Inflammatory macrophage treated with lipopolysaccharide for 1 hour (primary cell): ENCODE measurements at regions not wholly inside any gene's neighbourhood (a gene's known extent, or its start where the extent isn't known, plus 50 kb on each side); places are given as distances from the start of the nearest gene placed in this dataset.
"Not testable (repeated sequence)": the region's sequence is repeated elsewhere in the genome, so short reads cannot be mapped to it uniquely, and the experiment has no call there.

Experiments used
- DNase-seq, 2 donors: peaks; one replicate each; pipeline ENCODE4 v3.0.0-alpha.2; 2020 to 2022

DNA sequence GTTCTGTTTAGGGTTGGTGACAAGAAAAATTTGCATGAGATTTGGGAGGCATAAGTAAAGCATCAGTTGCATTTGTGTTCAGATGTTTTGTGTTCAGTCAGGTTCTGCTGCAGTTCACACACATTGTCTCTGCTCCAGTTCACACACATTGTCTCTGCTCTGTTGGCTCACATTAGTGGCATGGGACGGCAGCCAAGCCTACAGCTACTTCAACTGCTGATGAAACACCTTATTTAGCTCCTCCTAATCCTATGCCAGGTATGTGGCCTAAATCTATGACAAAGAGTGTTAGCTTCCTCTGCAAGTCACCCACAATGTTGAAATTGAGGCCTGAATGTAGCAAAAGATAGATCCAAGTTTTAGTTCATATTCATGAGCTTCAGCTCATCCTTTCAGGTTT, 278.1 kb upstream of the SYNCRIP start:
- DNase-seq, result no peak

DNA sequence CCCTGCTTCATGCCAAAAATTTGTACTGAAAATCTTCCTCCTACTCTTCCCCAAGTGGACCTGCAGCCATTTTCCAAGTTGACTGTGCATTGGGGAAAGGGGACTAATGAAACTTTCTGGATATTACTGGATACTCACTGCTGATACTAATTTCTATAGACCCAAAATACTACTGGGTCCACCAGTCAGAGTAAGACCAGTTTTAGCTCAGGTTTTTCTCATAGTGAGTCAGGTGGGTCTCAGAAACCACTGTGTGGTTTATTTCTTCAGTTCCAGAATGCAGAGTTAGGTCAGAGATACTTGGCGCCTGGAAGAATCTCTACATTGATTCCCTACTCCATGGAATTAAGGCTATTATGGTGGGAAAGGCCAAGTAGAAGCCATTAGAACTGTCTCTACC, 274.8 kb upstream of the SYNCRIP start:
- no peak for DNase-seq

DNA sequence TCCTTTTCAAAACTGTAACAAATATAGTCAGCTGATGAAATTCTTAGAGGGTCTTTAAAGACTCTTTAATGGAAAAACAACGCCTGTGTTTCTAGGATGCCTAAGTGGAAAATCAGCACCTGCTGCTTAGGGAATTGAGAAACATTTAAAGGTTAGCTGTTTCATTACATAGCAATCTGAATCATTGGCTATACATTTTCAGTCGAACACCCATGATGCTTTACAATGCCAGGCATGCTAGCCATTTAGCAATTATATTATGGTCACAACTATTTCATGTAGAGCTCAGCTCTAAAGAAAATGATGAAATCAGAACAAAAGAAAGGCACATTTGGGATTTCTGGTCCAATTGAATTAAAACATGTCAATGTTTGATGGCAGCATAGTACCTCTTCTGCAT, 270.3 kb upstream of the SYNCRIP start:
- no peak for DNase-seq

DNA sequence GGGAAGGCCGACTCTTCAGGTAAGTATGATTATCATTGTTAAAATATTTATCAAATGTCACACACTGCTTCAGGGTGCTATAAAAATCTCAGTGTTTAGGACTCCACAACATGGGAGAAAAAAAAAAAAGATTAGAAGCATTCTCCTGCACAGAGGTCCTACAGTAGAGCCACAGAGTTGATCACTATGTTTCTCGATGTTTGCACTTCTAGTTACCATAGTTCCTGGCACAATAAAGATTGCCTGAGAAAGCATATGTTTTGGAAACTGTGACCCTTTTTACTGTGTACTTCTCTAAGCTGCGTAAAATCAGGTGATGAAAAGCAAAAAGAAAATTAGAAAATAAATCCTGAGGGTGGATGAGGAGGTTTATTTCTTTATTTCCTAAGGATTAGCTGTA, 269.9 kb upstream of the SYNCRIP start:
- no peak for DNase-seq

DNA sequence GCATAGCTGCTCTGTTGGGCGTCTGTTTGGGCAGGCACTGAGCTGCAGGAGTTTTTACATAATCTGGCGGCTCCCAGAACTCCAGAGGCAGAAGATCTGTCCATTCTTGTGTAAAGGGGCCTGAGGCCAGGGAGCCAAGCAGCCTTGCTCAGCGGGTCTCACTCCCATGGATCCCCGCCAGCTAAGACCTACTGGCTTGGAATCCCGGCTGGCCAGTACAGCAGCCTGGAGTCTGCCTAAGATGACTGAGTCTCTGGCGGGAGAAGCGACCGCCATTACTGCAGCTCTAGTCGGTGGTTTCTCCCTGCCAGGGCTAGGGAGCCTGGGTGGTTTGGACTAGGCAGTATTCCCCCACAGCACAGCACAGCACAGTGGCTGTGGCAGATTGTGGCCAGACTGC, 268.4 kb upstream of the SYNCRIP start:
- no peak for DNase-seq

DNA sequence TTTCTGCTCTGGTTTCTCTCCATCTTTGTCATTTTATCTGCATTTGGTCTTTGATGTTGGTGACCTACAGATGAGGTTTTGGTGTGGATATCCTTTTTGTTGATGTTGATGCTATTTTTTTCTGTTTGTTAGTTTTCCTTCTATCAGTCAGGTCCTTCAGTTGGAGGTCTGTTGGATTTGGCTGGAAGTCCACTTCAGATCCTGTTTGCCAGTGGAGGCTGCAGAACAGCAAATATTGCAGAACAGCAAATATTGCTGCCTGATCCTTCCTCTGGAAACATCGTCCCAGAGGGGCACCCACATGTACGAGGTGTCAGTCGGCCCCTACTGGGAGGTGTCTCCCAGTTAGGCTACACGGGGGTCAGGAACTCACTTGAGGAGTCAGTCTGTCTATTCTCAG, 265.4 kb upstream of the SYNCRIP start:
- not testable (repeated sequence) for DNase-seq

DNA sequence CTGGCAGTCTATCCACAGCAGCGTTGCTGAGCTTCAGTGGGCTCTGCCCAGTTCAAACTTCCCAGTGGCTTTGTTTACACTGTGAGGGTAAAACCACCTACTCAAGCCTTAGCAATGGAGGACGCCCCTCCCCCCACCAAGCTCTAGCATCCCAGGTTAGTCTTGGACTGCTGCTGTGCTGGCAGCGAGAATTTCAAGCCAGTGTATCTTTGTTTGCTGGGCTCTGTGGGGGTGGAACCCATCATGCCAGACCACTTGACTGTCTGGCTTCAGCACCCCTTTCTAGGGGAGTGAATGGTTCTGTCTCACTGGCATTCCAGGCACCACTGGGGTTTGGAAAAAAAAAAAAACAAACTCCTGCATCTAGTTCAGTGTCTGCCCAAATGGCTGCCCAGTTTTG, 249.7 kb upstream of the SYNCRIP start:
- no peak for DNase-seq

DNA sequence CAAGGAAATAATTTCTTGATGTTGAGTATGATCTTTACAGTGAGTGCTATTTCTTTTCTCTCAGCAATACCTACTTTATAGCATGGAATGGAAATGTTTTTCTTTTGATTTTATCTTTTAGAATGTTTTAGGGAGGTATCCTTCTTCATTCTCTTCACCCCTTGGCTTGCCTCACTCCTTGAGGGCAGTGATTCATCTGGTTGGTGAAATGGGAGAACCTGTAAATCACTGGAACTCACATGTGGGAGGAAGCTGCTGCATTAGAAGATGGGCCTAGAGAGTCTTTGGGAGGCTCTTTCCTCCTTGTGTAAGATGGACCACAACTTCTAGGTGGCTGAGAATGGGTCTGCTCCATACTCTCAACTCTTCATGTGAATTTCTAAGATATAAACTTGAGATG, 244.8 kb upstream of the SYNCRIP start:
- no peak for DNase-seq

DNA sequence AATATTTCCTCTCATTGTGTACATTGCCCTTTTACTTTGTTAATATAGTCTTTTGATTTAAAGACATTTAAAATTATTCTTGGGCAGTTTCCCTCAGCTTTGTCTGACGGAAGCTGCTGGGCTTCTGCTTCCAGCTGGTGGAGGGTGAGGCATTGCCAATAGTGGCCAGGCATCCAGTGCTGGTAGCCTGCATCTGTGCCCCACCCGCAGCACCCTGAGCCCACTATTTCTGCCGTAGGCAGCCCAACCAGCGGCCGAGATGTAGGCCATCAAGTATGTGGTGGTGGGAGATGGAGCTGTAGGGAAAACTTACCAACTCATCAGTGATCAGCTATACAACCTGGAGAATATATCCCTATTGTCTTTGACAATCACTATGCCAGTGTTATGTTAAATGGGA, 226.0 kb upstream of the SYNCRIP start:
- DNase-seq, result no peak

DNA sequence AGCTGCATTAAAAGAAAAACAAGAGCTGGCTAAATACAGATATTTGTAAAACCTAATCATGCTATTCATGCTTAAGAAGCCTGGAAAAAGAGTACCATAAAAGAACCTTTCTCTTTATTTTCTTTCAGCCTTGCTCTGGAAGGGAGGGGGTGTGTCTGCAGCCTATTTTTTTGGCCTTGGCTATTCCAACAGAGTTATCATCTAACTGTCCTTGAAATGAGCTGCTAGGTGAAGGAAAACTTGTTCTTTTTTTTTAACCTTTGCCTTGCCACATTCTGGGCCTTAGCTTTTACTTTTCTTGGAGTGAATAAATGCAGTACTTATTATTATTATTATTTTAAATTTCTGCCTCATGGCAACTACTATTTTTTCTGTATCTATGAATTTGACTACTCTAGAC, 224.9 kb upstream of the SYNCRIP start:
- DNase-seq, result no peak

DNA sequence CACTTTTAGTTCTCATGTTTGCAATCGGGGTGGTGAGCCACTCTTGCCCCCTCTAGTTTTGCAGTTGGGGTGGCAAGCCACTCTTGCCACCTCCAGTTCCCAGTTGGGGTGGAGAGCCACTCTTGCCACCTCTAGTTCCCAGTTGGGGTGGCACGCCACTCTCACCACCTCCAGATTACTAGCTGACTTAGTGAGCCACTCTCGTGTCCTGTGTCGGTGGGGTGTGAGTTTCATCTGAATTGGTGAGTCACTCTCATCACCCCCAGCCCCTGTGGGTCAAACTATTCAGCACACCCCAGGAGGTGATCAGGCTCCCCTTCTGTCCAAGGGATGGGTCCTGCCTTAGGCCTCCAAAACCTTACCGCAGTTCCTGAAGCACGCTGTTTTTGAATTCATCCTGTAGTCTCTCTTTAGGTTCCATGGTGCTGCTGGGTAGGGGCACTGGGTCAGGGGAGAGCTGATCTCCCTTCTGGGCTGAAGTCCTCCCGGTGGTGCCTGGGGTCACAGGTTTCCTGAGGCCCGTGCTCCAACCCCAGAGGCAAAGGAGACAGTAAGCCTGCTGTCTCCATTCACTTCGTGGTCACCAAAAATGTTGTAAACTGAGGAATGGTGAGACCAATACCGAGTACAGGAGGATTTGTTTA, 224.2 kb upstream of the SYNCRIP start:
- DNase-seq, result no peak

DNA sequence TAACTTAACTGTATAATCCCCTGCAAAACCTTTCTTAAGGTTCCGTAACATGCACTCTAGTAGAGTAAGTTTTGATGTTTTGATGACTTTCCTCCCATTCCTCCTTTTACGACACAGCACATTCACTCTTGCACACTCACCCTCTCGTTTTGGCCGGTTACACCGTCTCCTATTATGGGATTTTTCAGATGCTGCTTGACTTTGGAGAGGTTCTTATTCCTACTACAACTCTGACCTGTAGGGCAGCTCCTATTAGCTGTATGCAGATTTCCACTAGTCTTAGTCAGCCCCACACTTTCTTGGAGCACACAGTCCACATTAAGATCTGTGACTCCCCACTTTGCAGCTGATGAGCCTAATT, 223.7 kb upstream of the SYNCRIP start:
- no peak for DNase-seq

DNA sequence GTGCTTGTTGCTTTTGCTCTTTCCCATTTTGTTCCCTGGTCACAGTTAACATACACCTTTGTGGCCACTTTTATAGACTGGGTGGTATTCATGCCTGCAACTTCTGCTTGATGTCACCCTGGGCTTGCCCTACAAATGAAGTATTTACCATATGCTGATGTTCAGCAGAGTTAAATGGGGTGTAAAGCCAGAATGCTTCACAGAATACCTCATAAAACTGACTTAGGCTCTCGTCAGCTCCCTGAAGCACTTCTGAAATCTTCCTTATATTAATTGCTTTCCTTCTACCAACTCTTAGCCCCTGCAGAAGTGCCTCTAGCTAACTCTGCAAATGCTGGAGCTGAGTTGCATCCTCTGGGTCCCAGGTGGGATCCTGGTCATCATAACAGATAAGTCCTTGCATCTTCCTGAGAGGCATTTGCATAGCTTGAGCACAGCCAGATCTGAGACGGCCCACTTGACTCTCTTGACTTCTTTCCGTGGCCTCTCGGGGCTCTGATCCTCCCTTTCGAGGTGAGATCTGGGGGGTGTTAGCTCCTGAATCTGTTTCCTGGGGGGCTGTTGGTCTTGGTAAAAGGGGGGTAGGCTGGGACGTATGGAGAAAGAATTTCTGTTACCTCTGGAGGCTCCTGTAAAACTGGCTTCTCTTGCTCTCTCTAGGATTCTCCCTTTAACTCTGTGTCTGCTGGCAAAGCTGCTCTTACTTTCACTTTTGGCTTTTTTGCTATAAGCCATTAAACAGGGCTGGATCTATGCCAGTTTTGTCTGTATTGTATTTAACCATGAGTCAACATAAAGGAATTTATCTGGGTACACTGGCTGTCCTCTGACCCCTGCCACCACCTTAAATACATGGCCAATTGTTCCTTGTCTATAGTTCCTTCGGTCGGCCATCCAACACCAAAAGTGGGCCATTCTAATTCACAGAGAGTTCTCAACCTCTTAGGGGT, 223.0 kb upstream of the SYNCRIP start:
- no peak for DNase-seq

DNA sequence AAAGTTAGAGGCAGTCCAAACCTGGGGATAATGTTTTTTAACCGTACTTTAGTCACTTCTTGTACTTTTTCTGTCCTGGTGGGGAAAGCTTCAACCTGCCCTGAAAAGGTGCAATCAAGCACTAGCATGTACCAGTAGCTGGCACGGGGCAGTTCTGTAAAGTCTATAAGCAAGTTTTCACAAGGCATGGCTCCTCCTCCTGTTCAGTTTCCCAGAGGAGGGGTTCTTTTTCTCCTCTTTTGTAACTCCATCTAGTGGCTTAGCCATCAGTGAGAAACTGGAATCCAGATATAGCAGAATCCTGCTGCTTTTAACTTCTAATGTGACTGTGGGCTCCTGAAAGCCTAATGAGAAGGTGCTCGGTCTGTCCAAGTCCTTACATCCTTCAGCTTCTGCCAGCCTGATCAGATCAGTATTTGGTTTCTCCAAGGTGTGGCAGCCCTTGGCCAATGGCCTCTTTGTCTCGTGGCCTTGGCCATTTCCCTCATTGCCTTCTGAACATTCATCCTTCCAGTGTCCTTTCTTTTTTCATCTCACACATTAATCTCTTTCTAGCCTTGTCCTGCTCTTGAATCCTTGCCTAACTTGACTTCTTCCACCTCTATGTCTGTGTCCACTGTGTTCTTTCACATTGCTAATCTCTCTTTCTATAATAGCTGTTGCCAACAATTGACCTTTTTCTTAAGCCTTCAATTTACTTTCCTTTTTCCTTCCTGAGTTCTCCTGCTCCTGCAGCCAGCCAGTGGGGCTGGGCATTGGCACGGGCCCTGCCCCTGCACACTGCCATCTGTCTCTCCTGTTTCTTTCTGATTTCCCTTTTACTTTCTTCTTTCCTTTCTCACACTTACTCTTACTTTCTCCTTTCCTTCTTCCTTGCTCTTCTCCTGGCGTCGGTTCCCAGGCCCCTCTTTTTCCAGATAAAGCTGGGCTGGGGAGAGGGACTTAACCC, 222.0 kb upstream of the SYNCRIP start:
- no peak for DNase-seq

DNA sequence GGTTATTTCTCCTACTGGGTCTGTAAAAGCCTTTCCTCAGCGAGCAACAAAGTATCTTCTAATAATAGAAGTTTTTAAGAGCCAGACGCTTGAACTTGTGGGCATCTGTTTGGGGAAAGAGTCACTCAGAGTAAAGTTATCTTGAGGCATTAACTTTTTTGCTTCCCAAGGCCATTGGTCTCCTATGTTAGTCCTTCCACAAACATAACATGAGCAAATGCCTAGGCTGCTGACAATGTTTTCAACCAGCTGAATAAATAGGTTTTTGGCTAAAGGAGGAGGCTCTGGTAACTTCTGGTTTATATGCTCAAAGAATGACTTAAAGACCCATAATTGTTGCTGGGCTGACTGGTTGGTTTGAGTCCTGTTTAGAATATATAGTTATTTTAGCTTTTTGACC, 213.5 kb upstream of the SYNCRIP start:
- DNase-seq, result no peak

DNA sequence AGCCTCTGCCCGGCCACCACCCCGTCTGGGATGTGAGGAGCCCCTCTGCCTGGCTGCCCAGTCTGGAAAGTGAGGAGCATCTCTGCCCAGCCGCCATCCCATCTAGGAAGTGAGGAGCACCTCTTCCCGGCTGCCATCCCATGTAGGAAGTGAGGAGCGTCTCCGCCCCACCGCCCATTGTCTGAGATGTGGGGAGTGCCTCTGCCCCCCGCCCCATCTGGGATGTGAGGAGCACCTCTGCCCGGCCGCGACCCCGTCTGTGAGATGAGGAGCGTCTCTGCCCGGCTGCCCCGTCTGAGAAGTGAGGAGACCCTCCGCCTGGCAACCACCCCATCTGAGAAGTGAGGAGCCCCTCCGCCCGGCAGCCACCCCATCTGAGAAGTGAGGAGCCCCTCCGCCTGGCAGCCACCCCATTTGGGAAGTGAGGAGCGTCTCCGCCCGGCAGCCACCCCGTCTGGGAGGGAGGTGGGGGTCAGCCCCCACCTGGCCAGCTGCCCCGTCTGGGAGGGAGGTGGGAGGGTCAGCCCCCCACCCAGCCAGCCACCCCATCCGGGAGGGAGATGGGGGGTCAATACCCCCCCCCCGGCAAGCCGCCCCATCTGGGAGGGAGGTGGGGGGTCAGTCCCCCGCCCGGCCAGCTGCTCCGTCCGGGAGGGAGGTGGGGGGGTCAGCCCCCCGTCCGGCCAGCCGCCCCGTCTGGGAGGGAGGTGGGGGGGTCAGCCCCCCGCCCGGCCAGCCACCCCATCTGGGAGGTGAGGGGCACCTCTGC, 195.8 kb upstream of the SYNCRIP start:
- DNase-seq, result not testable (repeated sequence)

DNA sequence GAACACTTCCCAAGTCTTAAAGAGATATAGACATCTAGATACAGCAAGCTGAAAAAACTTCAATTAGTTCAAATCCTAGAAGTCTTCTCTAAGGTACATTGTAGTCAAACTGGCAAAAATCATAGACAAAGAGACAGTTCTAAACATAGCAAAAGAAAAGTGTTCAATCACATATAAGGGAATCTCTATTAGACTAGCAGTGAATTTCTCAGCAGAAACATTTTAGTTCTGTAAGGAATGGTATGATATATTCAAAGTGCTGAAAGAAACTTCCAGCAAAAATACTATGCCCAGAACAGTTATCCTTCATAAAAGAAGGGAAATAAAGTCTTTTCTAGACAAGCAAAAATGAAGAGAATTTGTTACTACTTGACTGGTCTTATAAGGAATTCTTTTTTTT, 186.3 kb upstream of the SYNCRIP start:
- DNase-seq, result no peak

DNA sequence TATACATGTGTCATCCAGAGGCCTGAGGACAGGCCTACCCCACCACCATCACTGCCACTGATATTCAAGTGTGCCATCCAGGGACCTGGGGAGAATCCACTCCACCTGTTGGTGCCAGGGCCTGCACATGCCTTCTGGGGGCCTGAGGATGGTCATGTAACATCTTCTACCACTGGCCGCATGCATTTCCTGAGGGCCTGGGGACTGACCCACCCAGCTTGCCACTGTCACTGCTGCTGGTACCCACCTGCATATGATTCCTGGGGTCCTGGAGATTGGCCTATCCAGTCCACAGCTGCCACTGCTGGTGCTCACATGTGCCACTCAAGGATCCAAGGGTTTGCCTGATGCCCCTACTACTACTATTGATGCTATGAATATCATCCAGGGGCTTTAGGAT, 184.3 kb upstream of the SYNCRIP start:
- DNase-seq, result no peak

DNA sequence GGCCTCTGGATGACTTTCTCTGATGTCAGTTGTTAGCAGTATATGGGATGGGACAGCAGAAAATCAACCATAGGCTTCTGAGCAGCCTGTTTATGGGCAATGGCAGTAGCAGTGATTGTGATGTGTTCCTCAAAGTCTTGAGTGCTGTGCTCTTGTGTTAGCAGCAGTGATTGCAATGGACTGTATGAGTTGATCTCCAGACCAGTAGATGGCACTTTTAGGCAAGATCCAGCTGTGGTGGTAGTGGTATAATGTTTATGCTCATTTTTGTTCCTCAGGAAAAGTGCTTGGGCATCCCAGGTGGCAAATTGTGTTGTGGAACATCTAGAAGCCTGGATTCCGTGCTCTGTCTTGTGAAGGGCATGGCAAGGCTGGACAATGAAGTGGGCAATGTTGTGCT, 181.6 kb upstream of the SYNCRIP start:
- DNase-seq, result no peak

DNA sequence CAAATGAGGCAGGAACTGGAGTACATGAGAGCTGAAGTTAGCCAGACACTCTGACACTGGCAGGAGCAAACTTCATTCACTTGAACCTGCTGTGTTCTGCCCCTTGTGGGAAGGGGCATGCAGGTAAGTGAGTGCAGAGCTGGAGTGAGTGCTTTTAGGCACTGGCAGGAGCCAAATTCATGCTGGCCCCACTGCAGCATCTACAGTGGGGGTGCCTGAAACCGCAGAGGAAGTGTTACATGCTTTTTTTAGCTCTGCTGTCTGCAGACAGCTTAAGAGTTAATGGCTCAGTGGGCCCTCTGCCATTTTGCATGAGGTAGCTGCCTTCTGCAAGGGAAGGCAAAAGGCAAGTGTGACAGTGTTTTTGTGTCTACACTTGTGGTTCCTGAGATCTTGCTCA, 167.9 kb upstream of the SYNCRIP start:
- no peak for DNase-seq

DNA sequence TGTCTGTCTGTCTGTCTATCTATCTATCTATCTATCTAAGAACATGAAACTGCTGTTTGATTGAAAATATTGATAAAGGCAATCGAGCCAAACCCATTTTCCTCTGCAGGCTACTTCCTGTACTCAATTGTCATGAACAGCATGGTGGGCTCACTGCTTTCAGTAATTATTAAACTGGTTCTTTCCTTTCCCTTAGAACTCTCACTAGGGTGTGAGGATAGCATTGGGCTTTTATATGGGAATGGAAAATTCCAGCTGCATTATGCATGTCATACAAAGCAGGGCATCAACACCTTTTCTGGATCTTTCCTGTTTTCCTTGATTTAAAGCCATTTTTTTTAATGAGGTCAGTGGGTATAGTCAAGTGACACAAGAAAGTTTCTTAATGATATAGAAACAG, 161.0 kb upstream of the SYNCRIP start:
- no peak for DNase-seq

DNA sequence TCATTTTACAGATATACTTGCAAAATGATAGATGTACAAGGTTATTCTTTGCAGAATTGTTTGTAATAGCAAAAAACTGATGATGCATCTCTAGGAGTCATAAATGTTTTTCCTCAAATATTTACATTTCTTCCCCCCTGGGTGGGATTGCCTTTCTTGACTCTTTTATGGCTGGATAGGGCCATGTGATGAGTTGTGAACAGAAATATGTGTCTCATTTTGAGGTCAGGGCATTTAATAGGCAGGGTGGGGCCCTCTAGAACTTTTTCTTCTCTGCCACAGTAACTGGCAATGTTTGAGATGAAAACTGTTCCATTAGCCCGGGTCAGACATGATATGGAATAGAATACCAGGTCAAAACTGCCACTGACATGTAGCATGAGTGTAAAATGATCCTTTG, 159.5 kb upstream of the SYNCRIP start:
- DNase-seq, result no peak
